Thyroid gland (tissue), 4 donors: ENCODE measurements at regions not wholly inside any gene's neighbourhood (a gene's known extent, or its start where the extent isn't known, plus 50 kb on each side); places are given as distances from the start of the nearest gene placed in this dataset.

ENCODE experiments used
- POLR2A ChIP-seq, 2 donors: fragments of 450-650 bp; IDR thresholded peaks; one replicate each; pipeline ENCODE4 v1.6.1; 2017; ENCODE audit warnings: antibody characterized with exemption in 2 of 2, mild to moderate bottlenecking in 2 of 2, moderate library complexity in 1 of 2
- TF ChIP-seq, protein P1 (sequence below), 6 experiments: fragments of 200-600 bp in 3 of 6; fragments of 450-650 bp in 3 of 6; sonication (generic) in 3 of 6; IDR thresholded peaks; one replicate each; pipeline ENCODE4 v1.5.1; 2016 to 2019; ENCODE audit warnings: antibody characterized with exemption in 6 of 6, mild to moderate bottlenecking in 2 of 6, inconsistent platforms in 1 of 6, moderate library complexity in 1 of 6

DNA sequence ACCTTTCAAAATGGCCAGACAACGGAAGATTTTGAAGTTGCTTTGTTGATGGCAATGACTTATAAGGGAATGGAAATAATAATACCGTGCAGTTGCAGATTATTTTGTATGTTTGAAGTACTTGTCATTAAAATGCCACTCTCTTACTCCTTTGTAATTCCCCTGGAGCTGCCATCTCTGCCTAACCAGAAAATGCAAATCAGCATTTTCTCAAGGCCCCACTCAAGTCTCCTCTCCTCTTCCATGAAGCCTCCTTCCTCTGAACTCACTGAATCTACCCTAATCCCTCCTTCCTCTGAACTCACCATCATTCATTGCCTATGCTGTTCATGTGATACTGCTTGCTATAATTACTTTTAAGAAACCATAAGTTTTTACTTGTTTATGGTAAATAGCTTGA is 60.2 kb upstream of the RBPJ start:
- TF ChIP-seq, protein P1, sequence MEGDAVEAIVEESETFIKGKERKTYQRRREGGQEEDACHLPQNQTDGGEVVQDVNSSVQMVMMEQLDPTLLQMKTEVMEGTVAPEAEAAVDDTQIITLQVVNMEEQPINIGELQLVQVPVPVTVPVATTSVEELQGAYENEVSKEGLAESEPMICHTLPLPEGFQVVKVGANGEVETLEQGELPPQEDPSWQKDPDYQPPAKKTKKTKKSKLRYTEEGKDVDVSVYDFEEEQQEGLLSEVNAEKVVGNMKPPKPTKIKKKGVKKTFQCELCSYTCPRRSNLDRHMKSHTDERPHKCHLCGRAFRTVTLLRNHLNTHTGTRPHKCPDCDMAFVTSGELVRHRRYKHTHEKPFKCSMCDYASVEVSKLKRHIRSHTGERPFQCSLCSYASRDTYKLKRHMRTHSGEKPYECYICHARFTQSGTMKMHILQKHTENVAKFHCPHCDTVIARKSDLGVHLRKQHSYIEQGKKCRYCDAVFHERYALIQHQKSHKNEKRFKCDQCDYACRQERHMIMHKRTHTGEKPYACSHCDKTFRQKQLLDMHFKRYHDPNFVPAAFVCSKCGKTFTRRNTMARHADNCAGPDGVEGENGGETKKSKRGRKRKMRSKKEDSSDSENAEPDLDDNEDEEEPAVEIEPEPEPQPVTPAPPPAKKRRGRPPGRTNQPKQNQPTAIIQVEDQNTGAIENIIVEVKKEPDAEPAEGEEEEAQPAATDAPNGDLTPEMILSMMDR (IDR thresholded peaks at IDR 0.05), result no peak
- no peak for TF ChIP-seq POLR2A (IDR thresholded peaks at IDR 0.05)
